Gastrocnemius medialis (tissue), 4 donors: ENCODE measurements at regions not wholly inside any gene's neighbourhood (a gene's known extent, or its start where the extent isn't known, plus 50 kb on each side); places are given as distances from the start of the nearest gene placed in this dataset.

Experiments
- ATAC-seq, 2 donors: fragments of 150-250 bp; one replicate each; pipeline ENCODE4 v1.9.1; 2016
- DNase-seq, 2 donors: peaks; one replicate each; pipeline ENCODE4 v3.0.0-alpha.2; 2019
- H3K27ac ChIP-seq, 4 donors: fragments of 200-600 bp; sonication (generic); 1 replicate in 1 of 4; 2 replicates in 3 of 4; pipeline ENCODE4 v1.5.1; 2016 to 2018; ENCODE audit warnings: mild to moderate bottlenecking in 2 of 4, moderate library complexity in 1 of 4
- H3K27me3 ChIP-seq, 3 donors: fragments of 200-600 bp; sonication (generic) in 2 of 3; 1 replicate in 1 of 3; 2 replicates in 2 of 3; pipeline versions ENCODE4 v1.5.1 to v1.6.0; 2016 to 2019; ENCODE audit warnings: mild to moderate bottlenecking in 1 of 3, moderate library complexity in 1 of 3
- H3K36me3 ChIP-seq, 2 donors: fragments of 200-600 bp; sonication (generic) in 1 of 2; one replicate each; pipeline ENCODE4 v1.5.1; 2017 to 2018
- H3K4me1 ChIP-seq, 2 donors: fragments of 200-600 bp; sonication (generic) in 1 of 2; one replicate each; pipeline ENCODE4 v1.5.1; 2016 to 2017; ENCODE audit warnings: mild to moderate bottlenecking in 2 of 2
- H3K4me3 ChIP-seq, 4 donors: fragments of 200-600 bp; sonication (generic) in 3 of 4; 1 replicate in 1 of 4; 2 replicates in 3 of 4; pipeline ENCODE4 v1.5.1; 2016 to 2019; ENCODE audit warnings: mild to moderate bottlenecking in 2 of 4
- H3K9me3 ChIP-seq, 3 donors: fragments of 200-600 bp; sonication (generic) in 2 of 3; 1 replicate in 1 of 3; 2 replicates in 2 of 3; pipeline ENCODE4 v1.5.1; 2016 to 2019
- POLR2A ChIP-seq, 2 donors: fragments of 450-650 bp; IDR thresholded peaks; one replicate each; pipeline ENCODE4 v1.6.1; 2017; ENCODE audit warnings: antibody characterized with exemption in 2 of 2, mild to moderate bottlenecking in 2 of 2, moderate library complexity in 2 of 2
- in situ Hi-C, 4 donors: fragments of 200-750 bp; cut with MboI; loops; one replicate each; pipeline versions ENCODE4 v1.15.0 to v1.8.0; 2017; ENCODE audit warnings: low sequenced_read_pairs in 4 of 4
- intact Hi-C: fragments of 100-400 bp; cut with DNase I; formaldehyde crosslinking; loops from one replicate; pipeline ENCODE4 v1.15.1; 2023; ENCODE audit warnings: low total_unique reads
- TF ChIP-seq, protein P1 (sequence below), 5 experiments: fragments of 450-650 bp in 3 of 5; fragments of 200-600 bp in 2 of 5; sonication (generic) in 2 of 5; IDR thresholded peaks in 4 of 5; conservative IDR thresholded peaks in 1 of 5; 1 replicate in 4 of 5; 2 replicates in 1 of 5; pipeline ENCODE4 v1.5.1; 2016 to 2019; ENCODE audit warnings: antibody characterized with exemption in 5 of 5, mild to moderate bottlenecking in 3 of 5, moderate library complexity in 3 of 5

DNA sequence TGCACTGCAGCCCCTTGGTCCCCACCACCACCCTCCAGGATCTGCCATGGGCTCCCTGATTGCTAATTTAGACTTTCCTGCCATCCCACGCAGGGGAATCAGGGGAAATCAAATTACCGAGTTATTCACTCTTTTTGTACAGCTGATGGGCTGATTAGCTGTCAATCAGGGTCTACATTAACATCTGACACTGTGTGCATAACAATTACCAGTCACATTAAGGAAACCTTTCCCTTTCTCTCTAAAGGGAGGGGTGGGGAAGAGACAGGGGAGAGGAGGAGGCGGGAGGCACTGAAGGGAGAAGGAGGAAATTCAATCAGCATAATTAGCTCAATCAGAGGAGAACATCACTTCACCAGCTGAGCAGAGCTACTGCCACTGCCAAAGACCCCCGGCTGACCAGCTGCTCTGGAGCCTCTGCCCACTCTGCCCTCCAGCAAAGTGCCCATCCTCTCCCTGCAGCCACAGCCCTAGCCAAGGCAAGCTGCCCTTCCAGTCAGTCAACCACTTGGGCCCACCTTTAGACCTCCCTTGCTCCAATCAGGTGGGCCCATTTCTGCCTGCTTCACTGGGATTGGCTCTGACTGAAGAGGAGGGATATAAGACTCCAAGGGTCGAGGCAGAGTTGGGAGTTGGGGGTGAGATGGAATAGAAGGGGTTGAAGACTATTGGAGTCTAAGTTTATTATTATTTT is 199.3 kb upstream of the ZC3H12A start:
- no peak overlapping the region for H3K27ac ChIP-seq
- no peak for TF ChIP-seq POLR2A (IDR thresholded peaks at IDR 0.05)
- TF ChIP-seq, protein P1, sequence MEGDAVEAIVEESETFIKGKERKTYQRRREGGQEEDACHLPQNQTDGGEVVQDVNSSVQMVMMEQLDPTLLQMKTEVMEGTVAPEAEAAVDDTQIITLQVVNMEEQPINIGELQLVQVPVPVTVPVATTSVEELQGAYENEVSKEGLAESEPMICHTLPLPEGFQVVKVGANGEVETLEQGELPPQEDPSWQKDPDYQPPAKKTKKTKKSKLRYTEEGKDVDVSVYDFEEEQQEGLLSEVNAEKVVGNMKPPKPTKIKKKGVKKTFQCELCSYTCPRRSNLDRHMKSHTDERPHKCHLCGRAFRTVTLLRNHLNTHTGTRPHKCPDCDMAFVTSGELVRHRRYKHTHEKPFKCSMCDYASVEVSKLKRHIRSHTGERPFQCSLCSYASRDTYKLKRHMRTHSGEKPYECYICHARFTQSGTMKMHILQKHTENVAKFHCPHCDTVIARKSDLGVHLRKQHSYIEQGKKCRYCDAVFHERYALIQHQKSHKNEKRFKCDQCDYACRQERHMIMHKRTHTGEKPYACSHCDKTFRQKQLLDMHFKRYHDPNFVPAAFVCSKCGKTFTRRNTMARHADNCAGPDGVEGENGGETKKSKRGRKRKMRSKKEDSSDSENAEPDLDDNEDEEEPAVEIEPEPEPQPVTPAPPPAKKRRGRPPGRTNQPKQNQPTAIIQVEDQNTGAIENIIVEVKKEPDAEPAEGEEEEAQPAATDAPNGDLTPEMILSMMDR (IDR thresholded peaks at IDR 0.05 in 4 of 5, conservative IDR thresholded peaks at IDR 0.05 in 1 of 5) = no peak
- H3K36me3 ChIP-seq = no peaks in the 10 kb centered on the region
- H3K4me1 ChIP-seq = no peaks in the 10 kb centered on the region
- DNase-seq = no peak
- H3K9me3 ChIP-seq = no peaks in the 10 kb centered on the region
- in situ Hi-C loops = no loop called here
- H3K4me3 ChIP-seq = no peak overlapping the region
- intact Hi-C loops = no loop called here
- H3K27me3 ChIP-seq = peaks cover 0 to 2% (median 0%) of the 10 kb centered on the region in 3 donors
- ATAC-seq = no peak

DNA sequence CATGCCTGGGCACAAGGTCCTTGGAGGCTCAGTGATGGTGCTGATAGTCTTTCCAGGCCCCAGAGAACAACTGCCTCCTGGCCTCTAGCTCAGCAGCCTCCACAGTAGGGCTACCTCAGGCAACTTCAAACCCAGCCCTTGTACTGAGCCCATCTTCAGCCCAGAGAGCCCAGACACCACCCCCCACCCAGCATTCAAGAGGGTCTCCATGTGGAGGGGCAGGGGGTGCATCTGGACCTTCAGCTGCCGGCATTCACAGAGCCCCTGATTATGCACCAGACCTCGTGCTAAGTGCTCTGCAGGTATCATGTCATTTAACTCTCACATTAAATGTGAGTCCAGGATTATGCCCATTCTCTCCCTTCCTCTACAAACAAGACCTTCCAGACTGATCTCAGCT is 197.0 kb upstream of the ZC3H12A start:
- Histone ChIP-seq H3K9me3 (no peaks in the 10 kb centered on the region), H3K36me3 (no peaks in the 10 kb centered on the region), H3K4me3 (no peak overlapping the region), H3K27me3 (peaks cover 0 to 2% (median 0%) of the 10 kb centered on the region in 3 donors), H3K27ac (no peak overlapping the region), H3K4me1 (no peaks in the 10 kb centered on the region)
- in situ Hi-C loops (no loop called here), intact Hi-C loops (no loop called here)
- no peak for TF ChIP-seq POLR2A (IDR thresholded peaks at IDR 0.05)
- TF ChIP-seq, protein P1 (IDR thresholded peaks at IDR 0.05 in 4 of 5, conservative IDR thresholded peaks at IDR 0.05 in 1 of 5) = no peak
- ATAC-seq = no peak
- no peak for DNase-seq

DNA sequence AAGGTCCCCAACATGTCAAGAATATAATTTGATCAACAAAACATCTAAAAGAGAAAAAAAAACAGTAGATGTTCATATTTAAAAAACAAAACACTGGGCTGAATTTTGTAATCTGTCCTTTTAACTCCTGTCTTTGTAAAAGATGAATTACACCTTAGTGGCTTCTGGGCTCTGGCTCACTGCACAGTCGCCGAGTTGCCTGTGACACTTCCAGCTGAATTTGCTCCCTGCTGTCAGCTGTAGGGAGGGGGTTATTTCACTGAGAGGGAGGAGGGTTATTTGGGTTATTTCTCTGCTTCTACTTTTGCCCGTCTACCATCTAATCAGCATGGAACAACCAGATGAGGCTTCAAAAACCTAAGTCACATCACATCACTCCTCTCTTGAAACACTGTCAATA is 193.0 kb upstream of the ZC3H12A start:
- H3K4me3 ChIP-seq = no peak overlapping the region
- no peak for ATAC-seq
- TF ChIP-seq POLR2A (IDR thresholded peaks at IDR 0.05) = no peak
- TF ChIP-seq, protein P1 (IDR thresholded peaks at IDR 0.05 in 4 of 5, conservative IDR thresholded peaks at IDR 0.05 in 1 of 5) = no peak
- intact Hi-C loops (no loop called here), in situ Hi-C loops (no loop called here)
- no peak for DNase-seq
- no peaks in the 10 kb centered on the region for H3K36me3 ChIP-seq
- no peaks in the 10 kb centered on the region for H3K4me1 ChIP-seq
- H3K27ac ChIP-seq = no peak overlapping the region
- H3K9me3 ChIP-seq = no peaks in the 10 kb centered on the region
- peaks cover 0 to 2% (median 0%) of the 10 kb centered on the region in 3 donors for H3K27me3 ChIP-seq

GRCh38 chr1:37282764-37283163 is 191.6 kb upstream of the ZC3H12A start:
- no peak overlapping the region for H3K4me3 ChIP-seq
- intact Hi-C loops (no loop called here), in situ Hi-C loops (no loop called here)
- H3K36me3 ChIP-seq = no peaks in the 10 kb centered on the region
- TF ChIP-seq, protein P1 (IDR thresholded peaks at IDR 0.05 in 4 of 5, conservative IDR thresholded peaks at IDR 0.05 in 1 of 5) = no peak
- TF ChIP-seq POLR2A (IDR thresholded peaks at IDR 0.05) = no peak
- no peak overlapping the region for H3K27ac ChIP-seq
- no peaks in the 10 kb centered on the region for H3K4me1 ChIP-seq
- no peaks in the 10 kb centered on the region for H3K9me3 ChIP-seq
- peaks cover 0 to 2% (median 0%) of the 10 kb centered on the region in 3 donors for H3K27me3 ChIP-seq
- no peak for ATAC-seq
- no peak for DNase-seq

DNA sequence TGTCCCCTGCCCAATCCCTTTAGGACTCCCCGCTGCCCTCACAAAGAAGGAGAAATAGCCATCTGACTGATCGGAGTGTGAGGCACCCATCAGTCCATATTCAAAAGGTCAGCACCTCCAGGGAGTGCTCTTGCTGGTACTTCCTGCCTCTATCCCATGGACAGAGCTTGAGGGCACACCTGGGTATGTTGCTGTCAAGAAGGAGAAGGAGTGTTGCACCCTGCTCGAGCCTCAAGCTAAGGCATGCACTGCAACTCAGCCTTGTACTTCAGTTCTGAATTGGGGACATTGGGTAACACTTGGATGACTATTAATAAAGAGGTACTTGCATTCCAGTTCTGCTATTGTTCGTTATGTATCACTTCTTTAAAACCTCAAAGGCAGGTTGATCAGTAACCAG is 190.3 kb upstream of the ZC3H12A start:
- Histone ChIP-seq H3K36me3 (no peaks in the 10 kb centered on the region), H3K9me3 (no peaks in the 10 kb centered on the region), H3K4me1 (no peaks in the 10 kb centered on the region), H3K27ac (no peak overlapping the region), H3K4me3 (no peak overlapping the region), H3K27me3 (peaks cover 0 to 2% (median 0%) of the 10 kb centered on the region in 3 donors)
- no peak for DNase-seq
- intact Hi-C loops = no loop called here
- in situ Hi-C loops = no loop called here
- no peak for TF ChIP-seq POLR2A (IDR thresholded peaks at IDR 0.05)
- TF ChIP-seq, protein P1 (IDR thresholded peaks at IDR 0.05 in 4 of 5, conservative IDR thresholded peaks at IDR 0.05 in 1 of 5) = no peak
- no peak for ATAC-seq
